Skeletal muscle cell (primary cell): ENCODE measurements at regions not wholly inside any gene's neighbourhood (a gene's known extent, or its start where the extent isn't known, plus 50 kb on each side); places are given as distances from the start of the nearest gene placed in this dataset.
"Not testable (repeated sequence)": the region's sequence is repeated elsewhere in the genome, so short reads cannot be mapped to it uniquely, and the experiment has no call there.

Source experiments
- DNase-seq: peaks from one replicate; pipeline ENCODE4 v3.0.0-alpha.2; 2010; ENCODE audit warnings: low read depth
- H3K4me3 ChIP-seq: 2 replicates; pipeline ENCODE4 v1.5.1; 2011; ENCODE audit warnings: low read depth, mild to moderate bottlenecking, control low read depth, low read length, moderate library complexity

GRCh38 chr7:86592185-86592584 lies 51.5 kb upstream of the GRM3 start:
- H3K4me3 ChIP-seq, result no peak overlapping the region
- no peak for DNase-seq

GRCh38 chr7:86574006-86574405 lies 69.7 kb upstream of the GRM3 start:
- DNase-seq, result no peak
- H3K4me3 ChIP-seq, result no peak overlapping the region

DNA sequence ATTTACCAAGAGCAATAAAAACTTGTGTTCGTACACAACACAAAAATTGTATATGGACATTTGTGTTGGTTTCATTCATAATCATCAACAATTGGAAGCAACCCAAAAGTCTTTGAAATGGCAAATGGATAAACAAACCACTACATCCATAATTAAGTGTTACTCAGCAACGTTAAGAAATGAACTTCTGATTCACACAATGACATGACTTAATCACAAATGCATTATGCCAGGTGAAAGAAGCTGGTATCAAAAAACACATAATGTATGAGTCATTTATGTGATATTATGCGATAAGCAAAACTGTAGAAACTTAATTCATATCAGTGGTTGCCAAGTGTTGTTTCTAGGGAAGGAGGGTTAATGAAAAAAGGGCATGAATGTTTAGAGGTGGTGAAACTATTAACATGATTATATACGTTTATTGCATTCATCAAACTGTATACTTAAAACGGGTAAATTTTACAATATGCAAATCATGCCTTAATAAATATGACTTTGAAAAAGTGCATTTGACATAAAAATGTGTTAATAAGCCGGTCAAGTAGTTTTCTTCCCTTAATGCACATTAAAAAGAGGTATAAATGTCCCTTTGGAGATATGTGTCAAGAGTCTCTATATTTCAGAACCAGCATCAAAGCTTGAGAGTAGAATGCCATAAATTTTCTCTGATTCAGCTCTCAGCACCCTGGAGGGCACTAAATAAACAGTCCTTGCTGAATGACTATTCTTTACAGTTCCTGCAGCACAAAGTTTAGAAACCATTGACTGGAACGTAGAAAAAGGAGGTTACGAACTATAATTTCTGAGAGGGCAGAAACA lies 84.8 kb upstream of the GRM3 start:
- no peak for DNase-seq
- H3K4me3 ChIP-seq, result no peak overlapping the region

DNA sequence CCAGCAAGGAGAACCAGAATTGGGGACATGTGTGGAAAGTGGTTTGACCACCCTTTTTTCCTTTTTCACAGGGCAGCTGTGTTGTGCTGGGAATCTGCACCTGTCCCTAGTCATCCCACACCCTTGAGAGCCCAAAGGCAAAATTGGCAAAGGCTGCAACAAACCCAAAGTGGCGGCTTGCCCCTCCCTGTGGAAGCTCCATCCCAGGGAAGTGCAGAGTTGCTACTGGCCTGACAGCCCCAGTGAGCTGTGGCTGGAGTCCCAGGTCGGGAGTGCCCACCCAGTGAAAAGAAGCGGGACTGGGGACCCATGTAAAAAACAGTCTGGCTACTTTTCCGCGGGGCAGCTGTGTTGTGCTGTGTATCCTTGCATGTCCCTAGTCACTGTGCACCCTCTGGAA lies 109.1 kb upstream of the GRM3 start:
- no peak overlapping the region for H3K4me3 ChIP-seq
- DNase-seq, result no peak

DNA sequence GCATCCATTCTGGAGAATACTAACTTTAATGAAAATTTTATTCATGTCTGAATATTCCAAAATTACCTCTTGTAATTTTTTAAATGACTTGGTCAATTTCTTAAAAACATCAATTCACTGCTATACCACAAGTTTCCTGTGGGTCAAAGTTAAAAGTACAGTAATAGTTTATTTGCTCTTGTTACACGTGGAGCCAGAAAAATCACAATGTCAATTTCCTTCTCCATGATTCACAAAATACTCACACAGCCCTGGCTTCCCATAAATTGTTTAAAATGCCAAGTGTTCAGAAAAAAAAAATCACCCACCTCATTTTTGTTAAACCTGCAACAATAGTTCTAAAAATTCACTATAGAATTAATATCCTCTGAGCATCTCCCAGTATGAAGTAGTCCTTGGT lies 139.5 kb upstream of the GRM3 start:
- no peak overlapping the region for H3K4me3 ChIP-seq
- DNase-seq, result no peak

- no peak overlapping the region for H3K4me3 ChIP-seq
- DNase-seq, result no peak
These were observed 143.7 kb upstream of the GRM3 start for GRCh38 chr7:86499986-86500385.

GRCh38 chr7:86485827-86486226 lies 157.9 kb upstream of the GRM3 start:
- H3K4me3 ChIP-seq, result no peak overlapping the region
- no peak for DNase-seq

- H3K4me3 ChIP-seq, result no peak overlapping the region
- DNase-seq, result no peak
These were observed 164.6 kb upstream of the GRM3 start for GRCh38 chr7:86479144-86479543.

GRCh38 chr7:86477343-86477935 lies 166.3 kb upstream of the GRM3 start:
- no peak for DNase-seq
- H3K4me3 ChIP-seq, result no peak overlapping the region

GRCh38 chr7:86470763-86471162 lies 172.9 kb upstream of the GRM3 start:
- no peak for DNase-seq
- no peak overlapping the region for H3K4me3 ChIP-seq

DNA sequence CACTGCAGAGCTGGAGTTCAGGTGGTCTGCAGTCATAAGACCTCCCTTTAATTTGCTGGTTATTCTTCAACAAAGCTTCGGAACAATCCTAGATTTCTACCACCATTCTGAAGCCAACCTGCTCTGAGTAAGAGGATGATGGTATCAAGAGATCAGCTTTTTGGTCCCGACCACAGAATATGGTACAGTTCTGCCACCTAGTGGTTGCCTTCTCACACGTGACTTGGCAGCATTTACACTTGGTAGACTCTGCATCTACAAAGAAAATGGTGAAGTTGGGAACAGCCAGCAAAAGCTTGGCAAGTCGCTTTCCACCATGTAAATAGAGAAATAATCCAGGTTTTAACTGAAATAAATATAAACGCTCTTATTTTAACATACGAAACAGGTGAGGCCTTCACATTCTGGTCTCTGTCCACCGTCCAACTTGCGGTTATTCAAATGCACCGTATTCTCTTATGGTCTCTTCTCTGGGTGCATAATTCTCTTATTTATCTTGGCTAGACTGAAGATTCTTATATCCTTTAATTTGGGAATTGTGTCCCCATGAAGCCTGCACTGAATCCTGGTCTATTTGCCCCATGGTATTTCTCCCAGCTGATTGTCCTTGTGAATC lies 173.9 kb upstream of the GRM3 start:
- peak; percentile 1 for DNase-seq
- H3K4me3 ChIP-seq, result no peak overlapping the region

- H3K4me3 ChIP-seq, result no peak overlapping the region
- no peak for DNase-seq
These were observed 189.0 kb upstream of the GRM3 start for GRCh38 chr7:86454753-86455152.

DNA sequence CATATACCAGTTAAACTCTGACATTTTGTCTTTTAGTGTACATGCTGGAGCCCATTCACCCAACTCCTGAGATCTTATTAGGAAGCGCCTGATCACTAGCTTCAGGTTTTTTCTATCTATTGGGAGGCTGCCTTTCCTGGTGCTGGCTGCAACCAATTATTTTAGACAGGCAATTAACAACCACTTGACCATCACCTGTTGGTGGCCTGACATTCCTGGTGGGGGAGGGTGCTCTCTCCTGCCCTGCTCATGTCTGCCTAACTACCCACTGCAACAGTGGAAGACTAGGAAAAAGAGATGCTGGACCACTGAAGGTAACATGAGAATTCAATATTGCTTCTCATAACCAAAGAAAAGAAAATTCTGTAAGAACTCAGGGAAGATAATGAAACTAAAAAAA lies 190.3 kb upstream of the GRM3 start:
- H3K4me3 ChIP-seq, result no peak overlapping the region
- DNase-seq, result no peak

DNA sequence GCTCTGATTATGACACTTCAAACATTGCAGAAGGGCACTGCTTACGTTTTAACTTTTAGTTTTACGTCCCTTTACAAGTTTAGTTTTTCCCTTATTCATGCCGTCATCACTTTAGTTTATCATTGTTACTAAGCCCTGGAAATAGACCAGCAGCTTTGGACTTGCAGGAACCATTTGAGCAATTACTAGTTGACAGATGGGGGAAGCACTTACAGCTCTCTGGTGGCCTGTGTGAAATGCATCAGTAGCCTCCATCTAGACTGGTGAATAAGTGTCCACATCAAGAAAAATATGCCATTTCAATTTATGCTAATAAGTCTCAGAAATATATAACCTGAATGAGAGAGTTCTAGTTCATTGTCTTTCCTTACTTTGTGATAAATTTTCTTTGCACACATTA lies 194.9 kb upstream of the GRM3 start:
- DNase-seq, result no peak
- H3K4me3 ChIP-seq, result no peak overlapping the region

- no peak for DNase-seq
- no peak overlapping the region for H3K4me3 ChIP-seq
These were observed 198.4 kb upstream of the GRM3 start for GRCh38 chr7:86445285-86445684.

GRCh38 chr7:86444245-86444644 lies 199.5 kb upstream of the GRM3 start:
- no peak for DNase-seq
- no peak overlapping the region for H3K4me3 ChIP-seq

GRCh38 chr7:86440420-86440819 lies 203.3 kb upstream of the GRM3 start:
- H3K4me3 ChIP-seq, DNase-seq: not testable (repeated sequence)

DNA sequence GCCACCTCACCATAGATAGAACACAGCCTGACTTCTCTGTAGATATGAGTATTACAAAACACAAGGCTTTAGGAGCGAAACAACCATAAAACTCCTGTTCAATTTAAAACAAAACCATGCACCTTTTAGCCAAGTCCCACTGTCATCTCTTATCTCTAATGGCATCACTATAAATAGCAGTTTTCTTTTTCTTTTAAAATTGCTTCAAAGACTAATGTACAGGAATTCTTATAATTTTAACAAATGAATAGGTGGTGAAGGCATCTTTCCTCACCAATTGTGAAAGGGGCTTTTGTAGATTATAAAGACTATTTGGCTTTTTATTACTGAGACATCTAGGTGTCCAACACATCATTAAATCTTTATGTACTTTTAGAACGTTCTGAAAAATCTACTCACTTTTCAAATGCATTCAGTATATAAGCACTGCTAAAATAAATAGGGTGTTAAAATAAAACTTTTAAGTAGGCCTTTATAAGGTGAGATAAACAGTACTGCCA lies 205.7 kb upstream of the GRM3 start:
- DNase-seq, result no peak

GRCh38 chr7:86431761-86432160 lies 211.9 kb upstream of the GRM3 start:
- H3K4me3 ChIP-seq, result no peak overlapping the region
- DNase-seq, result no peak

More for the DNA sequence above, 205.7 kb upstream of the GRM3 start:
- no peak overlapping the region for H3K4me3 ChIP-seq

DNA sequence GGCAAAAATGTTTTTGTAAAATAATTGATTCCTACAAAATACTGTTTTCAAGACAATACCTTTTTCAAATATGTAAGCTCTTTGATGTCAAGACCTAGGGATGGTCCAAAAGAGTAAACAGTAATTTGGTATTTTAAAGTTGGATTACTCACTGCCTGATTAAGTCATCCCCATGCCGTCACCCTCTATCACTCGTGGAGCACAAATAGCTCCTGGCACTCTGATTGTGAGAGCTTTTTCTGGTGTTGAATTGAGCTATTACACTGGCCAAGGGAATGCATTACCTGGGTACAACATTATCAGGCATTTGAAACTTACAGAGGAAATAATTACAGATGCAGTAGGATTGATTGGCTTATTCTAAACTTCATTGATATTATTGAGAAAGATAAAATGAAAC lies 231.9 kb upstream of the GRM3 start:
- no peak overlapping the region for H3K4me3 ChIP-seq
- no peak for DNase-seq

DNA sequence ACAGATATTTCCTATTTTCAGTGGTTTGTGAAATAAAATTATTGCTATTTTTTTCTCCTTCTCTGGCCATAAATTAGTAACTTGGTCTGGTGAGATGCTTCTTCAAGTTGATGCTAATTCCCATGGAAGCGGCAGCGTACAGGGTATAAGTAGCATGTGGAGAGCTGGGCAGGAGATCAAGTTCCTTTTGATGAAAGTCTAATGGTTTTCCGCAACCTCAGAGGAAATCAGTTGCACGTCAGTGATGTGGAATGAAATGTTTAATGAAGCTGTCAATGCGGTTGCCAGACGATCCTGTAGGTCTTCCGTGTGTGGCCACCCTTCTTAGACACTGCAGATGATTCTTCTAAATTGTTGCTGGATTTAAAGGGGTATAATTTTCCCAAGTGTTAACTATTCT lies 236.4 kb upstream of the GRM3 start:
- DNase-seq, result no peak
- H3K4me3 ChIP-seq, result no peak overlapping the region
